Gastrocnemius medialis (tissue), 4 donors: ENCODE measurements at regions not wholly inside any gene's neighbourhood (a gene's known extent, or its start where the extent isn't known, plus 50 kb on each side); places are given as distances from the start of the nearest gene placed in this dataset.
"Not testable (repeated sequence)": the region's sequence is repeated elsewhere in the genome, so short reads cannot be mapped to it uniquely, and the experiment has no call there.

Experiments
- ATAC-seq, 2 donors: fragments of 150-250 bp; one replicate each; pipeline ENCODE4 v1.9.1; 2016
- DNase-seq, 2 donors: peaks; one replicate each; pipeline ENCODE4 v3.0.0-alpha.2; 2019
- H3K27ac ChIP-seq, 4 donors: fragments of 200-600 bp; sonication (generic); 1 replicate in 1 of 4; 2 replicates in 3 of 4; pipeline ENCODE4 v1.5.1; 2016 to 2018; ENCODE audit warnings: mild to moderate bottlenecking in 2 of 4, moderate library complexity in 1 of 4
- H3K27me3 ChIP-seq, 3 donors: fragments of 200-600 bp; sonication (generic) in 2 of 3; 1 replicate in 1 of 3; 2 replicates in 2 of 3; pipeline versions ENCODE4 v1.5.1 to v1.6.0; 2016 to 2019; ENCODE audit warnings: mild to moderate bottlenecking in 1 of 3, moderate library complexity in 1 of 3
- H3K36me3 ChIP-seq, 2 donors: fragments of 200-600 bp; sonication (generic) in 1 of 2; one replicate each; pipeline ENCODE4 v1.5.1; 2017 to 2018
- H3K4me1 ChIP-seq, 2 donors: fragments of 200-600 bp; sonication (generic) in 1 of 2; one replicate each; pipeline ENCODE4 v1.5.1; 2016 to 2017; ENCODE audit warnings: mild to moderate bottlenecking in 2 of 2
- H3K4me3 ChIP-seq, 4 donors: fragments of 200-600 bp; sonication (generic) in 3 of 4; 1 replicate in 1 of 4; 2 replicates in 3 of 4; pipeline ENCODE4 v1.5.1; 2016 to 2019; ENCODE audit warnings: mild to moderate bottlenecking in 2 of 4
- H3K9me3 ChIP-seq, 3 donors: fragments of 200-600 bp; sonication (generic) in 2 of 3; 1 replicate in 1 of 3; 2 replicates in 2 of 3; pipeline ENCODE4 v1.5.1; 2016 to 2019
- CTCF ChIP-seq, 5 experiments: fragments of 450-650 bp in 3 of 5; fragments of 200-600 bp in 2 of 5; sonication (generic) in 2 of 5; IDR thresholded peaks in 4 of 5; conservative IDR thresholded peaks in 1 of 5; 1 replicate in 4 of 5; 2 replicates in 1 of 5; pipeline ENCODE4 v1.5.1; 2016 to 2019; ENCODE audit warnings: antibody characterized with exemption in 5 of 5, mild to moderate bottlenecking in 3 of 5, moderate library complexity in 3 of 5
- POLR2A ChIP-seq, 2 donors: fragments of 450-650 bp; IDR thresholded peaks; one replicate each; pipeline ENCODE4 v1.6.1; 2017; ENCODE audit warnings: antibody characterized with exemption in 2 of 2, mild to moderate bottlenecking in 2 of 2, moderate library complexity in 2 of 2
- in situ Hi-C, 4 donors: fragments of 200-750 bp; cut with MboI; loops; one replicate each; pipeline versions ENCODE4 v1.15.0 to v1.8.0; 2017; ENCODE audit warnings: low sequenced_read_pairs in 4 of 4
- intact Hi-C: fragments of 100-400 bp; cut with DNase I; formaldehyde crosslinking; loops from one replicate; pipeline ENCODE4 v1.15.1; 2023; ENCODE audit warnings: low total_unique reads

GRCh38 chr15:70575231-70576226, 187.8 kb downstream of the UACA start:
- no peak for DNase-seq
- Histone ChIP-seq H3K4me3 (no peak overlapping the region), H3K4me1 (peaks cover 0 to 9% of the 10 kb centered on the region in 2 donors), H3K9me3 (no peaks in the 10 kb centered on the region), H3K27me3 (no peaks in the 10 kb centered on the region), H3K27ac (no peak overlapping the region), H3K36me3 (no peaks in the 10 kb centered on the region)
- TF ChIP-seq CTCF (IDR thresholded peaks at IDR 0.05 in 4 of 5, conservative IDR thresholded peaks at IDR 0.05 in 1 of 5) (no peak), POLR2A (IDR thresholded peaks at IDR 0.05) (no peak)
- in situ Hi-C loops (no loop called here), intact Hi-C loops (no loop called here)
- no peak for ATAC-seq

- H3K9me3 ChIP-seq, H3K27ac ChIP-seq, ATAC-seq, intact Hi-C loops, H3K4me3 ChIP-seq, in situ Hi-C loops, DNase-seq, H3K36me3 ChIP-seq, H3K4me1 ChIP-seq, H3K27me3 ChIP-seq: not testable (repeated sequence)
Measured at GRCh38 chr15:70574325-70574724, 189.0 kb downstream of the UACA start.

- Histone ChIP-seq H3K9me3 (no peaks in the 10 kb centered on the region), H3K4me3 (no peak overlapping the region), H3K27me3 (no peaks in the 10 kb centered on the region), H3K36me3 (no peaks in the 10 kb centered on the region), H3K4me1 (peaks cover 0 to 9% of the 10 kb centered on the region in 2 donors), H3K27ac (no peak overlapping the region)
- no peak for DNase-seq
- in situ Hi-C loops (no loop called here), intact Hi-C loops (no loop called here)
- no peak for TF ChIP-seq CTCF (IDR thresholded peaks at IDR 0.05 in 4 of 5, conservative IDR thresholded peaks at IDR 0.05 in 1 of 5)
- no peak for TF ChIP-seq POLR2A (IDR thresholded peaks at IDR 0.05)
- no peak for ATAC-seq
Measured at GRCh38 chr15:70573121-70573850, 190.1 kb downstream of the UACA start.

- no peak overlapping the region for H3K27ac ChIP-seq
Measured at GRCh38 chr15:70569714-70570231, 193.6 kb downstream of the UACA start.

More at GRCh38 chr15:70569714-70570231, 193.6 kb downstream of the UACA start:
- H3K9me3 ChIP-seq: no peaks in the 10 kb centered on the region
- TF ChIP-seq CTCF (IDR thresholded peaks at IDR 0.05 in 4 of 5, conservative IDR thresholded peaks at IDR 0.05 in 1 of 5): no peak
- no peak for TF ChIP-seq POLR2A (IDR thresholded peaks at IDR 0.05)
- intact Hi-C loops: no loop called here
- no peak overlapping the region for H3K4me3 ChIP-seq
- no peaks in the 10 kb centered on the region for H3K36me3 ChIP-seq
- no peak for DNase-seq
- H3K4me1 ChIP-seq: no peaks in the 10 kb centered on the region
- in situ Hi-C loops: no loop called here
- ATAC-seq: peak in 1 of 2 donors; percentile 14
- no peaks in the 10 kb centered on the region for H3K27me3 ChIP-seq
